Esophagus squamous epithelium (tissue), 5 donors: ENCODE measurements at regions not wholly inside any gene's neighbourhood (a gene's known extent, or its start where the extent isn't known, plus 50 kb on each side); places are given as distances from the start of the nearest gene placed in this dataset.

ENCODE experiments used
- DNase-seq: peaks from one replicate; lab custom pipeline; 2025; lab: John Stamatoyannopoulos, UW
- H3K27ac ChIP-seq, 4 donors: fragments of 200-600 bp; sonication (generic); one replicate each; pipeline ENCODE4 v1.5.1; 2016 to 2019; ENCODE audit warnings: mild to moderate bottlenecking in 1 of 4
- H3K27me3 ChIP-seq, 4 donors: fragments of 200-600 bp; sonication (generic); 1 replicate in 3 of 4; 2 replicates in 1 of 4; pipeline versions ENCODE4 v1.5.1 to v1.6.0; 2017 to 2021; ENCODE audit warnings: antibody characterized with exemption in 1 of 4
- H3K36me3 ChIP-seq, 3 donors: fragments of 200-600 bp; sonication (generic); one replicate each; pipeline ENCODE4 v1.5.1; 2016 to 2019
- H3K4me1 ChIP-seq, 3 donors: fragments of 200-600 bp; sonication (generic); one replicate each; pipeline ENCODE4 v1.5.1; 2017 to 2019
- H3K4me3 ChIP-seq, 4 donors: fragments of 200-600 bp; sonication (generic); 1 replicate in 3 of 4; 2 replicates in 1 of 4; pipeline ENCODE4 v1.5.1; 2016 to 2019; ENCODE audit warnings: mild to moderate bottlenecking in 2 of 4, moderate library complexity in 1 of 4
- H3K9me3 ChIP-seq, 3 donors: fragments of 200-600 bp; sonication (generic); one replicate each; pipeline ENCODE4 v1.5.1; 2016 to 2019
- POLR2A ChIP-seq, 4 donors: fragments of 450-650 bp; IDR thresholded peaks; one replicate each; pipeline ENCODE4 v1.6.1; 2017; ENCODE audit warnings: antibody characterized with exemption in 4 of 4, mild to moderate bottlenecking in 4 of 4, moderate library complexity in 3 of 4
- WGBS, 2 donors: methylation state at CpG; one replicate each; pipeline ENCODE4 v1.1.5; 2018; 5-methylcytosine and 5-hydroxymethylcytosine counted together
- intact Hi-C: fragments of 100-400 bp; cut with DNase I; formaldehyde crosslinking; loops from one replicate; pipeline ENCODE4 v1.15.0; 2022
- TF ChIP-seq, protein P1 (sequence below), 6 experiments: fragments of 450-650 bp in 4 of 6; fragments of 200-600 bp in 2 of 6; sonication (generic) in 2 of 6; IDR thresholded peaks; one replicate each; pipeline ENCODE4 v1.5.1; 2016 to 2019; ENCODE audit warnings: antibody characterized with exemption in 6 of 6, mild to moderate bottlenecking in 4 of 6, moderate library complexity in 4 of 6
- donor health status: DM: yes; HTN: yes; CAD: no.

DNA sequence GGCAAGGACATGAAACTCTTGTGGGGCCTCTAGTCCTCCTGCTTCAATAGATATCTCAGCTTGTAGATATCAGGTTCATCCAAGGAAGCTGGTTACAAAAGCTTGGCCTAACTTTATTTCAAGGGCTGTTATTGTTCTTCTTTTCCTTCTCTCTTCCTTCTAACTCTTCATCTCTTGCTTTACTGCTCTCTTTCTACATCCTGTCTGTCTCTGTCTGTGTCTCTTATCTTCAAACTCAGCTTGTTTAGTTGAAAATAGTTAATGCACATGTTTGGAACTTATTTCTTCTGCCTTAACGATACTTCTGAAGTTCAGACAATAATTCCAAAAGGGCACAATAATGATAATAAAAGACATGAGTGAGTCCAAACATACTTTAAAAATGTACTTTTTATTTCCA, 393.9 kb downstream of the NXPH1 start:
- Histone ChIP-seq H3K27me3 (no peaks in the 10 kb centered on the region), H3K9me3 (no peaks in the 10 kb centered on the region), H3K4me3 (no peak overlapping the region), H3K27ac (no peak overlapping the region), H3K4me1 (no peaks in the 10 kb centered on the region), H3K36me3 (no peaks in the 10 kb centered on the region)
- 80 to 89% methylated on average over 1 of the region's 1 CpG for whole genome bisulfite sequencing, 2 donors
- TF ChIP-seq POLR2A (IDR thresholded peaks at IDR 0.05), result no peak
- intact Hi-C loops, result no loop called here
- no peak for DNase-seq

DNA sequence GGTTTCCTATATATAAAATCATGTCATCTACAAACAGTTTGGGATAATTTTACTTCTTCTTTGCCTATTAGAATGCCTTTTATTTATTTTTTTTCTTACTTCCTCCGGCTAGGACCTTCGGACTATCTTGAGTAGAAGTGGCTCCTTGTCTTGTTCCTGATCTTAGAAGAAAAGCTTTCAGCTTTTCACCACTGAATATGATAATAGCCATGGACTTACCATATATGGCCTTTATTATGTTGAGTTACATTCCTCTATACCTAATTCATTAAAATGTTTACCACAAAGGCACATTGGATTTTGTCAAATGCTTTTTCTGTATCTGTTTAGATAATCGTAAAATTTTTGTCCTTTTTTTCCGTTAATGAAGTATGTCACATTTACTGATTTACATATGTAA, 395.7 kb downstream of the NXPH1 start:
- intact Hi-C loops, result no loop called here
- TF ChIP-seq, protein P1, sequence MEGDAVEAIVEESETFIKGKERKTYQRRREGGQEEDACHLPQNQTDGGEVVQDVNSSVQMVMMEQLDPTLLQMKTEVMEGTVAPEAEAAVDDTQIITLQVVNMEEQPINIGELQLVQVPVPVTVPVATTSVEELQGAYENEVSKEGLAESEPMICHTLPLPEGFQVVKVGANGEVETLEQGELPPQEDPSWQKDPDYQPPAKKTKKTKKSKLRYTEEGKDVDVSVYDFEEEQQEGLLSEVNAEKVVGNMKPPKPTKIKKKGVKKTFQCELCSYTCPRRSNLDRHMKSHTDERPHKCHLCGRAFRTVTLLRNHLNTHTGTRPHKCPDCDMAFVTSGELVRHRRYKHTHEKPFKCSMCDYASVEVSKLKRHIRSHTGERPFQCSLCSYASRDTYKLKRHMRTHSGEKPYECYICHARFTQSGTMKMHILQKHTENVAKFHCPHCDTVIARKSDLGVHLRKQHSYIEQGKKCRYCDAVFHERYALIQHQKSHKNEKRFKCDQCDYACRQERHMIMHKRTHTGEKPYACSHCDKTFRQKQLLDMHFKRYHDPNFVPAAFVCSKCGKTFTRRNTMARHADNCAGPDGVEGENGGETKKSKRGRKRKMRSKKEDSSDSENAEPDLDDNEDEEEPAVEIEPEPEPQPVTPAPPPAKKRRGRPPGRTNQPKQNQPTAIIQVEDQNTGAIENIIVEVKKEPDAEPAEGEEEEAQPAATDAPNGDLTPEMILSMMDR (IDR thresholded peaks at IDR 0.05), result no peak
- TF ChIP-seq POLR2A (IDR thresholded peaks at IDR 0.05), result no peak
- no peaks in the 10 kb centered on the region for H3K9me3 ChIP-seq
- WGBS, 2 donors, result 87 to 89% methylated on average over 4 of the region's 4 CpGs
- H3K27me3 ChIP-seq, result no peaks in the 10 kb centered on the region
- no peaks in the 10 kb centered on the region for H3K36me3 ChIP-seq
- no peak overlapping the region for H3K27ac ChIP-seq
- no peaks in the 10 kb centered on the region for H3K4me1 ChIP-seq
- no peak for DNase-seq
- no peak overlapping the region for H3K4me3 ChIP-seq

DNA sequence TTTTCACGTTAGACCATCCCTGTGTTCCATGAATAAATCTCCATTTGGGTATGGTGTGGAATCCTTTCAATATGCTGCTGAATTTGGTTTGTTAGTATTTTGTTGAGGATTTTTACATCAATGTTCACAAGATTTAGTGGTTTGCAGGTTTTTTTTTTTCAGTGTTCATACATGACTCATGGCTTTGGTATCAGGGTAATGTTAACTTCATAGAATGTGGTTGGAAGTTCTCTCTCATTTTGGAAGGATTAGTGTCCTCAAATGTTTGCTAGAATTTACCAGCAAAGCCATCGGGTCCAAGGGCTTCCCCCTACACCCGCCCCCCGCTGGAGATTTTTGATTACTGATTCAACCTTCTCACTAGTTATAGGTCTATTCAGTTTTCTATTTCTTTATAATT, 398.0 kb downstream of the NXPH1 start:
- Histone ChIP-seq H3K27me3 (no peaks in the 10 kb centered on the region), H3K4me3 (no peak overlapping the region), H3K27ac (no peak overlapping the region), H3K9me3 (no peaks in the 10 kb centered on the region), H3K4me1 (no peaks in the 10 kb centered on the region), H3K36me3 (no peaks in the 10 kb centered on the region)
- TF ChIP-seq, protein P1 (IDR thresholded peaks at IDR 0.05), result no peak
- TF ChIP-seq POLR2A (IDR thresholded peaks at IDR 0.05), result no peak
- DNase-seq, result no peak
- intact Hi-C loops, result no loop called here
- 78 to 81% methylated on average over 4 of the region's 4 CpGs for whole genome bisulfite sequencing, 2 donors

DNA sequence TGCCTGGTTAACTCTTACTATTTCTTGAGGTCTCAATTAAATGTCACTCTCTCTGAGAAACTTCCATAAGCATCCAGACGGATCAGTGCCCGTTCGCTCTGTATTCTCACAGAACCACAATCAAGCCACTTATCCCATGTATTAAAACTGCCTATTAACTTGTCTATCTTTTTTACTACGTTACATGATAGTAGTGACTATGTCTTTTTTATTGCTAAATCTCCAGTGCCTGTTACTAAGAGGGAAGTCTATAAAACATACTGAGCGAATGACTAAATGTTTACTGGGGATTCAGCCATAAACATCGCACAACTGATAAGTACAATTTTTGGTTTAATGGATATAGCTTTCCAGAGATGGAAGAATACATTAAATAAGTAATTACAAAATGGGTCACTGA, 399.9 kb downstream of the NXPH1 start:
- H3K9me3 ChIP-seq, result no peaks in the 10 kb centered on the region
- no peaks in the 10 kb centered on the region for H3K36me3 ChIP-seq
- intact Hi-C loops, result no loop called here
- 63 to 74% methylated on average over 6 of the region's 6 CpGs for WGBS, 2 donors
- no peak for DNase-seq
- TF ChIP-seq POLR2A (IDR thresholded peaks at IDR 0.05), result no peak
- TF ChIP-seq, protein P1 (IDR thresholded peaks at IDR 0.05), result no peak
- H3K27me3 ChIP-seq, result no peaks in the 10 kb centered on the region
- H3K27ac ChIP-seq, result no peak overlapping the region
- H3K4me1 ChIP-seq, result no peaks in the 10 kb centered on the region
- no peak overlapping the region for H3K4me3 ChIP-seq

DNA sequence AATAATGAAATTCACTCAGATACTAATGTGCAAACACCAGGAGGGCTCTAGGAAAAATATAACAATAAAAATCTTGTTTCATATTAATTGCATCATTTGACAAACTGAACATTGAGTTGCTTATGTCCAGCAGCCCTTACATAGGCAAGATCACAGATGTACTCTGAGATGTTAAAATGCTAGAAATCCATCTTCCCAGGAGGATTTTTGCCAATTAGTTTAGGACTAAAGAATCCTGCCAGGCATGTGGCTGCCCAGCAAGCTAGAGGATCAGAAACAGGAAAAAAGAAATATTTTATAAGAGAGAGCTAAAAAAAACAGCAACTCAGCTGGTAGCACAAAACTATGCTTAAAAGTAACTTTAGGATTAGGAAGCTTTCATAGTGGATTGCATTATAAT, 407.8 kb downstream of the NXPH1 start:
- no peaks in the 10 kb centered on the region for H3K9me3 ChIP-seq
- no peaks in the 10 kb centered on the region for H3K4me1 ChIP-seq
- H3K27ac ChIP-seq, result no peak overlapping the region
- H3K36me3 ChIP-seq, result no peaks in the 10 kb centered on the region
- DNase-seq, result no peak
- intact Hi-C loops, result no loop called here
- no peak overlapping the region for H3K4me3 ChIP-seq
- H3K27me3 ChIP-seq, result no peaks in the 10 kb centered on the region
- TF ChIP-seq, protein P1 (IDR thresholded peaks at IDR 0.05), result no peak
- TF ChIP-seq POLR2A (IDR thresholded peaks at IDR 0.05), result no peak

DNA sequence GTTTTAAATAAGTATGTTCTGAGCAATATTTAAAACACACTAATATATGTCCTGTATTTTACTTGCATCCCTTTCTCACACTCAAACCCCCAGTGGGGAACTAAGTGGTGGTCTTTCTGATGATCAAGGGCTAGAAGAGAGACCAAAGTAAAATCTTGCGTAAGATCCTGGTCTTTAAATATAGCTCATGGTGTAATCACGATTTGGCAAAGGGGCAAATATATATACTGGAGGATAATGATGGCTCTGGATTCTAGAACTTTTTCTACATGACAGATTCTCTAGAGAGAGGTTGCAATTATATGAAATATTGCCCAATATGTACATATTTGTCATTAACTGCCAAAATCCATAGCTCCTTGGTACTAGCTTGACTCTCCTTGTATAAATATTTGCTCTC, 438.3 kb downstream of the NXPH1 start:
- TF ChIP-seq POLR2A (IDR thresholded peaks at IDR 0.05), result no peak
- TF ChIP-seq, protein P1 (IDR thresholded peaks at IDR 0.05), result no peak
- Histone ChIP-seq H3K27ac (no peak overlapping the region), H3K27me3 (no peaks in the 10 kb centered on the region), H3K9me3 (peaks cover 0 to 4% (median 0%) of the 10 kb centered on the region in 3 donors), H3K4me1 (no peaks in the 10 kb centered on the region), H3K4me3 (no peak overlapping the region), H3K36me3 (no peaks in the 10 kb centered on the region)
- intact Hi-C loops, result no loop called here
- 73 to 77% methylated on average over 2 of the region's 2 CpGs for WGBS, 2 donors
- DNase-seq, result no peak
